Activated CD8-positive, alpha-beta memory T cell treated with anti-CD3 and anti-CD28 coated beads for 36 hours (primary cell): ENCODE measurements at regions not wholly inside any gene's neighbourhood (a gene's known extent, or its start where the extent isn't known, plus 50 kb on each side); places are given as distances from the start of the nearest gene placed in this dataset.

ENCODE experiments used
- CTCF ChIA-PET: fragments of 350-600 bp; sonication (Branson Sonifier 250); formaldehyde crosslinking; loops from one replicate; lab custom pipeline; 2021; ENCODE audit warnings: antibody characterized with exemption; lab: Charles Lee
- POLR2A ChIA-PET: fragments of 350-600 bp; sonication (Branson Sonifier 250); formaldehyde crosslinking; loops from one replicate; lab custom pipeline; 2021; ENCODE audit warnings: antibody characterized with exemption; lab: Charles Lee

DNA sequence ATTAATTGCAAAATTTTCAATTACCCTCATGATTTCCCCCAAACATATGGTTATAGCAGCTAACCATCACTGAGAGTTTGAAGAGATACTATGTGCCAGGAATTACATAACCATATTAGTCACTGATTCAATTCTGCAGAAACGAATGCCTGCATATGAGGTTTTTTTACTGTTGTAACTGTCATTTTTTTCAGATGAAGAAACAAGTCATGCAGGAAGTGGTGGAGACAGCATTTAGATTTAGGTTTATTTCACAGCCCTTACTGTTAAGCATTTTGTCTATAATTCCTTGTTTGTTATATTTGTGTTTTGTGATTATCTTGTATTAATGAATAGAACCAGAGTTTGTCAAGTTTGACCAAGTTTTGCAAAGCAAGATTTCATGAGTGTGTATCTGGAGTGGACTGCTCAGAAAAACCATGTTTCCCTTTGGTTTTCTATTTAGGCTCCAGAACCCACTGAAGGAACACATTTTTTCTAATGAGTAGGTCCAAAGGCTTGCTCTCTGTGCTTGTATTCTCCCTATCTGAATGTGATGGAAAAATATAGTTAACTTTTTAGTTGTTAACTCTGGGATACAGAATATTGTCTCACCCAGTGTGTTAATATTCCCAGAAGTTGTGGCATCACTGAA is 308.5 kb upstream of the ADAMTS5 start:
- ChIA-PET CTCF (no interaction called here), POLR2A (no interaction called here)

DNA sequence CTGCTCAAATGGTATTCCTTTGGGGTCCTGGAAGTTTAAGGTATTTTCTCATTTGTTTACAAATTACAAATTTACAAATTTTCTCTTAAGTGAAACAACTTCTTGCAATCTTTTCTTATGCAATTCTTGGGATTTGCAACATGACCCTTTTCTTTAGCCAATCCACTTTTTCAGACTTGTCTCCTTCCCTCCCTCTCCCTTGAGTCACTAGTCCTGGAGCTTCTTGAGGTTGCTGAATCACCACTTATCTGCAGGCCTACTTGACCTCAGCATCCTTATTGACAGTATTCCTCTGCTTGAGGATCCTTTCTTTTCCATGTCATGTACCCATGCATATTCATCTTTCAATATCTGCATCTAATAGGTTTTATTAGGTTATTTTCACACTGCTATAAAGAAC is 302.8 kb upstream of the ADAMTS5 start:
- CTCF ChIA-PET = no interaction called here
- POLR2A ChIA-PET = no interaction called here

DNA sequence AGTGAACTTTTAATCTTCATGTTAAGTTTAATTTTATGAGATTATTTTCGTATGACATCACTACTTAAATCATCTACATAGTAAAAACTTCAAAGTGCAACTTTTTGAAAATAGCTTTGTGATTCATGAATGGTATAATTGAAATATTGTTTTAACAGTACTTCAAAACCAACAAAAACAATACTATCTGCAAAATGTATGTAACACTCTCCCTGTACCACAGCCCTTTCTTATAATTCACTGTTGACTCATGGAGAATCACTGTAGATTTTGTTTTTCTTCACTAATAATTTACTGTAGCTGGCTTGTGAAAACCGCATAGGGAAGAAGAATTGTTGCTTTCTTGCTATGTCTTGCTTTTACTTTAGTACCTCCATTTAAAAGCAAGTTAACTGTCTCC is 301.4 kb upstream of the ADAMTS5 start:
- POLR2A ChIA-PET = no interaction called here
- CTCF ChIA-PET = no interaction called here

DNA sequence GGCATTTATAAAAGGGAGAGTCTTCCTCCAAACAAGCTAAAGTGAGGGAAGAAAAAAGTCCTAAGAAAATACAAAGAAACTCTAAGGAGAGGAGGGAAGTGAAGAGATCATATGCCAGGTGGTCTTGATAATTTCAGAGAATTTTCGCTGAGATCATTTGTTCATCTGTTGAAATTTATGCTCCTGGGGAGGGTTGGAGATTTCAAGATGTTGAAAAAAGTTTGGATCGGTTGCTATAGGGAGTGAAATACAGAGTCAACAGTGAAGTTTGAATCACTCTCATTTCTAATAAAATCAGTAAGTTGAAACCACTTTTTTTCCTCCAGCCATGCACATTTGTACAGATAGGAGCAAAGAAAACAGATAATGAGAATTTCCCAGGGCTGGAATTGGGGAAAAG is 299.1 kb upstream of the ADAMTS5 start:
- ChIA-PET CTCF (no interaction called here), POLR2A (no interaction called here)

GRCh38 chr21:27265492-27265891 is 298.6 kb upstream of the ADAMTS5 start:
- CTCF ChIA-PET = no interaction called here
- POLR2A ChIA-PET = no interaction called here

GRCh38 chr21:27261676-27262075 is 294.8 kb upstream of the ADAMTS5 start:
- POLR2A ChIA-PET = no interaction called here
- CTCF ChIA-PET = no interaction called here

DNA sequence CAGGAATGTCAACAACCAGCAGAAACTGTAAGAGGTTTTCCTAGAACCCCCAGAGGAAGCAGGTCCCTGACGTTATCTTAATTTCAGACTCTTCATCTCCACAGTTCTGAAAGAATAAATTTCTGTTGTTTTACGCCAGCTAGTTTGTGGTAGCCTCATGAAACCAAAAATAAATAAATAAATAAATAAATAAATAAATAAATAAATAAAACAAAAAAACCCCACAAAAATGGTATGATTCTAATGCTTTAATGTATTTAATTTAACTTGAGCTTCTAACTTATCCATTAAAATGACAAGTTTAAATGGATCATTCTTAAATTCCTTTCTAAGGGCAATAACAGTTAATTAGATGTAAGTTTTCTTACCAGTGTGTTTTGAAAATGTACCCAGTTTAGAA is 293.8 kb upstream of the ADAMTS5 start:
- POLR2A ChIA-PET = no interaction called here
- CTCF ChIA-PET = no interaction called here

DNA sequence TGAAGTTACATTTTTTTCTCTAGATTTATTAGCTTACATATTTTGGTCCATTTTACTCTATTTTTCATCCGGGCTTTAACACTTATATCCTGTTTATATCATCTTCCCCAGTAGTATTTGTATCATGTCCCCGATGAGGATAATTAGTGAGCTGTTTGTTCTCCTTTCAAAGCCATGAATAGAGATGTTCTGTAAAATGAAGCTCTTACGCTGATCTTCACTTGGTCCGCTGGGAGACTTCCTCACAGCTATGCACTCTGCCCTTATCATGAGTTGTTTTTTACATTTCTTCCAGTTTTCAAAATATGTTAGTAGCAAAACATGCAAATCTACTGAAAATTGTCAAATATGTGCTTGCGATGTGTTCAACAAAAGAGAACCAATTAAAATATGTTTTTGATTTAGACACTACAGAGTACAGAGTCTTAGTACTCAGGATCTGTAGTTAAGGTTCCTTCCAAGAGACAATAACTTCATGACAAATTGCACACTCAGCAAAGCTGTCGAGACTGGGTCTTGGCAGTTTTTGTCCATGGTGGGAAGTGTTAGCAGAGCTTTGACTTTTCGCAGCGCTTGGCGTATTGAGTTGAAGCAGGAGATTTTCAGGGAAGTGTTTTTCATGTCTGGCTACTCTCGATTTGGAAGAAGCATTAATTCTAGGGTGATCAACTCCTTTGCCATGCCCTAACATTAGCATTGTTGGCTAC is 292.0 kb upstream of the ADAMTS5 start:
- ChIA-PET POLR2A (no interaction called here), CTCF (no interaction called here)

GRCh38 chr21:27257908-27258556 is 291.1 kb upstream of the ADAMTS5 start:
- ChIA-PET POLR2A (no interaction called here), CTCF (no interaction called here)

- CTCF ChIA-PET = no interaction called here
- POLR2A ChIA-PET = no interaction called here
These were observed 290.3 kb upstream of the ADAMTS5 start for GRCh38 chr21:27257226-27257625.

DNA sequence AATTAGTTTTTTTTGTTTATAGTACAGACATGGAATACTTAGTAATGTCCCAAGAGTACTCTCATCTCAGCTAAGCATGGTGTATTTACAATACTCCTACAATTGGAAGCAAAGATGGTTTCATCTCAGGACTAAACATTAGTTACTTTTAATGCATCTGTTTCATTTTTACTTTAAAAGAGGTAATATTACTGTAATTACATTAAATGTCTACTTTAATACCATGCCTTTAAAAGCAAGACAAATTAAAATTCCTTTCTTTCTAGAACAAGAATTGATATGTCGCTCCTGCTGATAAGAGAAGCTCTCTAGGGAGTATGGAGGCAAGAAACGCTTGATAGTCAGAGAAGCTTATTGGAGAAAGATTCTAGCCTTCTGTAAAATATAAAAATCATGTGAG is 284.9 kb upstream of the ADAMTS5 start:
- POLR2A ChIA-PET = no interaction called here
- CTCF ChIA-PET = no interaction called here

GRCh38 chr21:27250366-27250765 is 283.5 kb upstream of the ADAMTS5 start:
- CTCF ChIA-PET = no interaction called here
- POLR2A ChIA-PET = no interaction called here

GRCh38 chr21:27248814-27249213 is 281.9 kb upstream of the ADAMTS5 start:
- CTCF ChIA-PET = no interaction called here
- POLR2A ChIA-PET = no interaction called here

DNA sequence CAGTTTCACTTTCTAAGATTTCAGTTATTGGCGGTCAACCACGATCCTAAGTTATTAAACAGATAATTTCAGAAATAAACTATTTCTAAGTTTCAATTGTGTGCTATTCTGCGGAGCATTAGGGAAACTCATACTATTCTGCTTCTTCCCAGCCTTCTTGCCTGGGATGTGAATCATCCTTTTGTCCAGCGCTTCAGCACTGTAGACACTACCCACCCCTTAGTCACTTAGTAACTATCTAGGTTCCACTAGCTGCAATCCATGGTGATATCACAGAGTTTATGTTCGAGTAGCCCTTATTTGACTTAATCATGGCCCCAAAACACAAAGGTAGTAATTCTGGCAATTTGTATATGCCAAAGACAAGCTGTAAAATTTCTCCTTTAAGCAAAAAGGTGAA is 279.9 kb upstream of the ADAMTS5 start:
- CTCF ChIA-PET = no interaction called here

GRCh38 chr21:27244776-27245175 is 277.9 kb upstream of the ADAMTS5 start:
- ChIA-PET POLR2A (no interaction called here), CTCF (no interaction called here)

More for the DNA sequence above, 279.9 kb upstream of the ADAMTS5 start:
- POLR2A ChIA-PET = no interaction called here

- ChIA-PET POLR2A (no interaction called here), CTCF (no interaction called here)
These were observed 277.5 kb upstream of the ADAMTS5 start for GRCh38 chr21:27244352-27244751.

- POLR2A ChIA-PET = no interaction called here
- CTCF ChIA-PET = no interaction called here
These were observed 274.0 kb upstream of the ADAMTS5 start for GRCh38 chr21:27240839-27241238.

DNA sequence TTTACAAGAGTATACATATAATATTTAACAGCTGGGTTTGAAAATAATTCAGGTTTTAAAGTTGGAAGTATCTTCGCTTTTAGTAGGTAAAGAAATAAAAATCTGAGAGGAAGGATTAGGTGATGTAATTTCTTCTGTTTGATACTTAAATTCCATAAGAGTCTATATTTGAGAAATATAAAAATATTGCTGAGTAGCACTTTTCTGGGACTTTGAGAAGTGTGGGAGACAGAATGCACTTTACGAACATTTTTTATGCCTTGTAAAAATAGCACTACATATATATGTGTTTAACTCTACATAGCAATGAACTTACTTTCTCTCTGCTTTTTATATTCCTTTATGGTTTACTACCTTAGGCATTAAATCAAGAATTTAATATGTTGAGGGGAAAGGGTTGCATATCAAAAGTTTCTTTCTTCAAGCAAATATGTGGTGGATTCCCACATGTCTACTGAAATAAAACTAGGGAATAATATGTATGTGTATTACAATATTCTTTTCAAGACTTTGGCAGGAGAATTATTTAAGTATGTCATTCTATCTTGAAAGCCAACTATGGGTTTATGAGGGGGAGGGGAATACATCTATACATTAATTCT is 266.7 kb upstream of the ADAMTS5 start:
- ChIA-PET POLR2A (no interaction called here), CTCF (no interaction called here)

GRCh38 chr21:27225940-27226339 is 259.1 kb upstream of the ADAMTS5 start:
- CTCF ChIA-PET = no interaction called here
- POLR2A ChIA-PET = no interaction called here

- POLR2A ChIA-PET = no interaction called here
- CTCF ChIA-PET = no interaction called here
These were observed 258.3 kb upstream of the ADAMTS5 start for GRCh38 chr21:27225151-27225550.

DNA sequence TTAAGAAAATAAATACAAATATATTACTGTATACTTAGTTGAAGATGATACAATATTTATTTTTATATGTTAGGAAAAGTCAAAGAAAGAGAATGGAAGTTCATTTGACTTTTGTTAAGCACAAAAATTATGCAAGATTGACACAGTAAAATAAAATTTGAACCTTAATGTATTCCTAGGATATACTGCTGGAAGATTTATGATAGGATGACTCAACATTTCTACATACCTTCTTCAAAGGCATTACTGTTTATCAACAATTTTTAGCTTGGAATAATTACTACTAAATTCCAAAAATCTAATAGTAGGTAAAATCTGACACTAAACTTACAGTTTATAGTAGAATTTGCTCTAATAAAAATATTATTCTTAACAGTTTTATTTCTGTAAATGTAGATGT is 257.3 kb upstream of the ADAMTS5 start:
- ChIA-PET CTCF (no interaction called here), POLR2A (no interaction called here)
